Ishikawa (cell line): ENCODE measurements at regions not wholly inside any gene's neighbourhood (a gene's known extent, or its start where the extent isn't known, plus 50 kb on each side); places are given as distances from the start of the nearest gene placed in this dataset.

ENCODE experiments used
- CEBPB ChIP-seq: IDR thresholded peaks from 2 replicates; pipeline ENCODE4 v1.6.1; 2012
- EGR1 ChIP-seq: IDR thresholded peaks from 2 replicates; pipeline ENCODE4 v1.6.1; 2012
- EP300 ChIP-seq: IDR thresholded peaks from 2 replicates; pipeline ENCODE4 v1.6.1; 2012; ENCODE audit warnings: borderline replicate concordance
- MAX ChIP-seq: IDR thresholded peaks from 2 replicates; pipeline ENCODE4 v1.6.1; 2012
- TAF1 ChIP-seq: IDR thresholded peaks from 2 replicates; pipeline ENCODE4 v1.6.1; 2012; ENCODE audit warnings: low read depth, mild to moderate bottlenecking

GRCh38 chr2:16885027-16885426 is 219.4 kb upstream of the CYRIA start:
- no peak for TF ChIP-seq TAF1
- no peak for TF ChIP-seq EP300
- no peak for TF ChIP-seq MAX
- no peak for TF ChIP-seq CEBPB
- no peak for TF ChIP-seq EGR1
